ENCODE measurements at regions not wholly inside any gene's neighbourhood (a gene's known extent, or its start where the extent isn't known, plus 50 kb on each side); places are given as distances from the start of the nearest gene placed in this dataset.

DNA sequence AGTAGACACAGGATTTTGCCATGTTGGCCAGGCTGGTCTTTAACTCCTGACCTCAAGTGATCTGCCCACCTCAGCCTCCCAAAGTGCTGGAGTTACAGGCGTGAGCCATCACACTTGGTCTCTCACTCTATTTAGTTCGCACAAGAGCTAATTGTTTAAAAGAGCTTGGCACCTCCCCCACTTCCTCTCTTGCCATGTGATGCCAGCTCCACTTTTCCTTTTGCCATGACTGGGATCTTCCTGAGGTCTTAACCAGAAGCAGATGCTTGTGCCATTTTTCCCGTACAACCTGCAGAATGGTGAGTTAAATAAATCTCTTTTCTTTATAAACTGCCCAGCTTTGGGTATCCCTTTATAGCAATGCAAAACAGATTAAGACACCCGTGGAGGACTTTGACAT lies 200.1 kb upstream of the FRMD6 start:
- Histone ChIP-seq H3K9me2 (ENCODE audit: insufficient read depth) (no peaks in the 10 kb centered on the region), H3K36me3 (ENCODE audit: low read depth) (no peaks in the 10 kb centered on the region), H3K79me2 (ENCODE audit: insufficient read depth) (no peaks in the 10 kb centered on the region), H3K4me2 (ENCODE audit: unreplicated experiment) (no peak overlapping the region), H3K27ac (no peak overlapping the region), H2AFZ (no peak overlapping the region), H3K4me3 (no peak overlapping the region), H3K9ac (no peak overlapping the region), H3F3A (ENCODE audit: insufficient read depth) (peaks cover 10% of the 10 kb centered on the region), H3K4me1 (ENCODE audit: insufficient read depth) (peaks cover 18% of the 10 kb centered on the region), H3K9me3 (ENCODE audit: low read depth) (no peaks in the 10 kb centered on the region), H4K20me1 (ENCODE audit: insufficient read depth) (no peaks in the 10 kb centered on the region), H3K27me3 (replicated peaks; ENCODE audit: insufficient read depth) (no peaks in the 10 kb centered on the region)
- no peak for DNase-seq
- in situ Hi-C loops (cut with MboI) = no loop called here
- 61 to 63% methylated on average over 4 of the region's 4 CpGs for whole genome bisulfite sequencing, 2 experiments (ENCODE audit: low coverage in 1 of 2, low lambda C conversion rate in 2 of 2, missing lambda C conversion rate in 2 of 2)
- no peak for TF ChIP-seq EZH2 (IDR thresholded peaks at IDR 0.05; ENCODE audit: insufficient read depth, poor library complexity, severe bottlenecking)
- no peak for TF ChIP-seq EZH2phosphoT487 (IDR thresholded peaks at IDR 0.05; ENCODE audit: insufficient read depth, low read depth)

- Histone ChIP-seq H3K9me2 (ENCODE audit: insufficient read depth) (no peaks in the 10 kb centered on the region), H4K20me1 (ENCODE audit: insufficient read depth) (no peaks in the 10 kb centered on the region), H3K4me3 (no peak overlapping the region), H3K4me1 (ENCODE audit: insufficient read depth) (peaks cover 25% of the 10 kb centered on the region), H3K9ac (no peak overlapping the region), H3K27ac (no peak overlapping the region), H3F3A (ENCODE audit: insufficient read depth) (peaks cover 16% of the 10 kb centered on the region), H3K4me2 (ENCODE audit: unreplicated experiment) (no peak overlapping the region), H3K79me2 (ENCODE audit: insufficient read depth) (no peaks in the 10 kb centered on the region), H2AFZ (no peak overlapping the region), H3K9me3 (ENCODE audit: low read depth) (no peaks in the 10 kb centered on the region), H3K27me3 (replicated peaks; ENCODE audit: insufficient read depth) (no peaks in the 10 kb centered on the region), H3K36me3 (ENCODE audit: low read depth) (no peaks in the 10 kb centered on the region)
- WGBS, 2 experiments (ENCODE audit: low coverage in 1 of 2, low lambda C conversion rate in 2 of 2, missing lambda C conversion rate in 2 of 2) = 96 to 98% methylated on average over 8 of the region's 8 CpGs
- in situ Hi-C loops (cut with MboI) = no loop called here
- DNase-seq = peak; percentile 24
- TF ChIP-seq EZH2 (IDR thresholded peaks at IDR 0.05; ENCODE audit: insufficient read depth, poor library complexity, severe bottlenecking) = no peak
- no peak for TF ChIP-seq EZH2phosphoT487 (IDR thresholded peaks at IDR 0.05; ENCODE audit: insufficient read depth, low read depth)
Measured at GRCh38 chr14:51453869-51454268, 197.8 kb upstream of the FRMD6 start.

GRCh38 chr14:51454351-51454750 lies 197.4 kb upstream of the FRMD6 start:
- no peaks in the 10 kb centered on the region for H3K36me3 ChIP-seq (ENCODE audit: low read depth)
- no peak overlapping the region for H3K4me3 ChIP-seq
- no peaks in the 10 kb centered on the region for H3K9me2 ChIP-seq (ENCODE audit: insufficient read depth)
- H2AFZ ChIP-seq = no peak overlapping the region
- in situ Hi-C loops (cut with MboI) = no loop called here
- no peaks in the 10 kb centered on the region for H4K20me1 ChIP-seq (ENCODE audit: insufficient read depth)
- no peaks in the 10 kb centered on the region for H3K79me2 ChIP-seq (ENCODE audit: insufficient read depth)
- TF ChIP-seq EZH2phosphoT487 (IDR thresholded peaks at IDR 0.05; ENCODE audit: insufficient read depth, low read depth) (no peak), EZH2 (IDR thresholded peaks at IDR 0.05; ENCODE audit: insufficient read depth, poor library complexity, severe bottlenecking) (no peak)
- no peak overlapping the region for H3K27ac ChIP-seq
- no peaks in the 10 kb centered on the region for H3K9me3 ChIP-seq (ENCODE audit: low read depth)
- peaks cover 25% of the 10 kb centered on the region for H3K4me1 ChIP-seq (ENCODE audit: insufficient read depth)
- peak; percentile 32 for DNase-seq
- H3K9ac ChIP-seq = no peak overlapping the region
- H3F3A ChIP-seq (ENCODE audit: insufficient read depth) = peaks cover 19% of the 10 kb centered on the region
- H3K27me3 ChIP-seq (replicated peaks; ENCODE audit: insufficient read depth) = no peaks in the 10 kb centered on the region
- no peak overlapping the region for H3K4me2 ChIP-seq (ENCODE audit: unreplicated experiment)
- 83 to 100% methylated on average over 1 of the region's 1 CpG for WGBS, 2 experiments (ENCODE audit: low coverage in 1 of 2, low lambda C conversion rate in 2 of 2, missing lambda C conversion rate in 2 of 2)

GRCh38 chr14:51455041-51455835 lies 196.5 kb upstream of the FRMD6 start:
- Histone ChIP-seq H3K9ac (no peak overlapping the region), H3K4me1 (ENCODE audit: insufficient read depth) (peaks cover 25% of the 10 kb centered on the region), H3K4me2 (ENCODE audit: unreplicated experiment) (no peak overlapping the region), H3K27me3 (replicated peaks; ENCODE audit: insufficient read depth) (no peaks in the 10 kb centered on the region), H3K9me3 (ENCODE audit: low read depth) (no peaks in the 10 kb centered on the region), H3K79me2 (ENCODE audit: insufficient read depth) (no peaks in the 10 kb centered on the region), H3K27ac (no peak overlapping the region), H4K20me1 (ENCODE audit: insufficient read depth) (no peaks in the 10 kb centered on the region), H3K4me3 (no peak overlapping the region), H2AFZ (no peak overlapping the region), H3F3A (ENCODE audit: insufficient read depth) (peaks cover 21% of the 10 kb centered on the region), H3K36me3 (ENCODE audit: low read depth) (no peaks in the 10 kb centered on the region), H3K9me2 (ENCODE audit: insufficient read depth) (no peaks in the 10 kb centered on the region)
- TF ChIP-seq EZH2phosphoT487 (IDR thresholded peaks at IDR 0.05; ENCODE audit: insufficient read depth, low read depth) = no peak
- DNase-seq = no peak
- WGBS, 2 experiments (ENCODE audit: low coverage in 1 of 2, low lambda C conversion rate in 2 of 2, missing lambda C conversion rate in 2 of 2) = 85 to 92% methylated on average over 7 of the region's 7 CpGs
- in situ Hi-C loops (cut with MboI) = no loop called here
